ENCODE measurements at regions not wholly inside any gene's neighbourhood (a gene's known extent, or its start where the extent isn't known, plus 50 kb on each side); places are given as distances from the start of the nearest gene placed in this dataset.

- TF ChIP-seq POLR2A (IDR thresholded peaks at IDR 0.05; ENCODE audit: low read depth, low read length) (no peak), TAF1 (IDR thresholded peaks at IDR 0.05; ENCODE audit: low read depth, low read length) (no peak), POLR2AphosphoS5 (IDR thresholded peaks at IDR 0.05; ENCODE audit: low read depth, low read length) (no peak), SPI1 (IDR thresholded peaks at IDR 0.05; ENCODE audit: low read depth, low read length) (no peak)
Observed at GRCh38 chr3:194936659-194937058, 251.0 kb downstream of the FAM43A start.

Measured in GM12891 (cell line).